Natural killer cell (primary cell): ENCODE measurements at regions not wholly inside any gene's neighbourhood (a gene's known extent, or its start where the extent isn't known, plus 50 kb on each side); places are given as distances from the start of the nearest gene placed in this dataset.

Experiments
- ATAC-seq, 3 donors: fragments of 150-1000 bp in 2 of 3; fragments of 200-7000 bp in 1 of 3; cut with Tn5 transposase; 1 replicate in 1 of 3; 2 replicates in 2 of 3; pipeline ENCODE4 v1.10.0; 2021; ENCODE audit warnings: mild to moderate bottlenecking in 2 of 3, moderate library complexity in 2 of 3
- DNase-seq, 2 donors: peaks; one replicate each; pipeline versions ENCODE4 v3.0.0 to v3.0.0-alpha.2; 2013 to 2021; ENCODE audit warnings: mixed read lengths in 1 of 2
- H3K27ac ChIP-seq: one replicate; pipeline ENCODE4 v1.5.1; 2013; ENCODE audit warnings: mild to moderate bottlenecking, low read length
- H3K27me3 ChIP-seq: one replicate; pipeline ENCODE4 v1.6.1; 2013; ENCODE audit warnings: low read length; ENCODE audit not compliant: control insufficient read depth, insufficient read depth
- H3K36me3 ChIP-seq: one replicate; pipeline ENCODE4 v1.6.1; 2013; ENCODE audit warnings: low read length; ENCODE audit not compliant: control insufficient read depth, insufficient read depth
- H3K4me1 ChIP-seq: one replicate; pipeline ENCODE4 v1.6.1; 2013; ENCODE audit warnings: low read length; ENCODE audit not compliant: control insufficient read depth, insufficient read depth
- H3K4me3 ChIP-seq: one replicate; pipeline ENCODE4 v1.5.1; 2013; ENCODE audit warnings: low read length
- H3K9me3 ChIP-seq: one replicate; pipeline ENCODE4 v1.6.1; 2013; ENCODE audit warnings: low read length; ENCODE audit not compliant: control insufficient read depth, insufficient read depth
- H3K27ac Mint-ChIP-seq, 2 donors: one replicate each; pipeline ENCODE4 v1.8.0; 2022; ENCODE audit warnings: mild to moderate bottlenecking in 2 of 2, mixed read lengths in 2 of 2, moderate library complexity in 1 of 2
- H3K27me3 Mint-ChIP-seq, 2 donors: one replicate each; pipeline ENCODE4 v1.8.0; 2022; ENCODE audit warnings: low read depth in 2 of 2, mixed read lengths in 2 of 2
- H3K36me3 Mint-ChIP-seq: one replicate; pipeline ENCODE4 v1.8.0; 2022; ENCODE audit warnings: mixed read lengths
- H3K4me1 Mint-ChIP-seq, 2 donors: one replicate each; pipeline ENCODE4 v1.8.0; 2022; ENCODE audit warnings: mixed read lengths in 2 of 2
- H3K4me3 Mint-ChIP-seq: one replicate; pipeline ENCODE4 v1.8.0; 2022; ENCODE audit warnings: mild to moderate bottlenecking, moderate library complexity, mixed read lengths
- H3K9me3 Mint-ChIP-seq, 2 donors: one replicate each; pipeline ENCODE4 v1.8.0; 2022; ENCODE audit warnings: mixed read lengths in 2 of 2
- CTCF ChIP-seq: fragments of 200-600 bp; IDR thresholded peaks from one replicate; pipeline ENCODE4 v1.8.0; 2022; ENCODE audit warnings: antibody characterized with exemption
- WGBS: methylation state at CpG from one replicate; pipeline ENCODE4 v1.1.7; 2013; ENCODE audit warnings: missing lambda C conversion rate; ENCODE audit not compliant: insufficient coverage; 5-methylcytosine and 5-hydroxymethylcytosine counted together
- intact Hi-C: fragments of 100-400 bp; cut with micrococcal nuclease; formaldehyde crosslinking; loops from one replicate; pipeline ENCODE4 v1.14.2; 2022

GRCh38 chr5:175305251-175305650 is 138.7 kb downstream of the DRD1 start:
- no peaks in the 10 kb centered on the region for H3K9me3 ChIP-seq
- intact Hi-C loops: no loop called here
- H3K36me3 ChIP-seq: no peaks in the 10 kb centered on the region
- Mint-ChIP-seq H3K4me1 (no peaks in the 10 kb centered on the region), H3K4me3 (no peak overlapping the region), H3K9me3 (peaks cover 0 to 7% of the 10 kb centered on the region in 2 donors), H3K36me3 (no peaks in the 10 kb centered on the region), H3K27ac (no peak overlapping the region), H3K27me3 (peaks cover 0 to 5% of the 10 kb centered on the region in 2 donors)
- TF ChIP-seq CTCF: no peak
- no peak for ATAC-seq
- 77% methylated on average over 3 of the region's 5 CpGs for WGBS
- DNase-seq: no peak
- H3K4me1 ChIP-seq: no peaks in the 10 kb centered on the region
- H3K27ac ChIP-seq: no peak overlapping the region
- H3K27me3 ChIP-seq: no peaks in the 10 kb centered on the region
- no peak overlapping the region for H3K4me3 ChIP-seq

- intact Hi-C loops: no loop called here
- Histone ChIP-seq H3K36me3 (no peaks in the 10 kb centered on the region), H3K27ac (no peak overlapping the region), H3K9me3 (peaks cover 2% of the 10 kb centered on the region), H3K27me3 (no peaks in the 10 kb centered on the region), H3K4me1 (no peaks in the 10 kb centered on the region), H3K4me3 (no peak overlapping the region)
- Mint-ChIP-seq H3K4me3 (no peak overlapping the region), H3K9me3 (no peaks in the 10 kb centered on the region), H3K27ac (no peak overlapping the region), H3K27me3 (peaks cover 0 to 5% of the 10 kb centered on the region in 2 donors), H3K36me3 (no peaks in the 10 kb centered on the region), H3K4me1 (no peaks in the 10 kb centered on the region)
- 86% methylated on average over 3 of the region's 4 CpGs for WGBS
- DNase-seq (no peak), ATAC-seq (no peak)
- TF ChIP-seq CTCF: no peak
Measured at GRCh38 chr5:175290379-175290778, 153.6 kb downstream of the DRD1 start.

GRCh38 chr5:175288048-175288621 is 155.8 kb downstream of the DRD1 start:
- WGBS: 87% methylated on average over 9 of the region's 9 CpGs
- Histone ChIP-seq H3K4me1 (no peaks in the 10 kb centered on the region), H3K9me3 (no peaks in the 10 kb centered on the region), H3K4me3 (no peak overlapping the region), H3K36me3 (no peaks in the 10 kb centered on the region), H3K27me3 (no peaks in the 10 kb centered on the region), H3K27ac (no peak overlapping the region)
- TF ChIP-seq CTCF: no peak
- Mint-ChIP-seq H3K4me3 (no peak overlapping the region), H3K4me1 (no peaks in the 10 kb centered on the region), H3K27ac (no peak overlapping the region), H3K9me3 (no peaks in the 10 kb centered on the region), H3K36me3 (no peaks in the 10 kb centered on the region), H3K27me3 (peaks cover 0 to 2% of the 10 kb centered on the region in 2 donors)
- no peak for DNase-seq
- intact Hi-C loops: no loop called here
- ATAC-seq: no peak

GRCh38 chr5:175286981-175287380 is 157.0 kb downstream of the DRD1 start:
- TF ChIP-seq CTCF: no peak
- Histone ChIP-seq H3K27ac (no peak overlapping the region), H3K9me3 (no peaks in the 10 kb centered on the region), H3K4me1 (no peaks in the 10 kb centered on the region), H3K36me3 (no peaks in the 10 kb centered on the region), H3K27me3 (no peaks in the 10 kb centered on the region), H3K4me3 (no peak overlapping the region)
- ATAC-seq: no peak
- Mint-ChIP-seq H3K27me3 (peaks cover 0 to 2% of the 10 kb centered on the region in 2 donors), H3K36me3 (no peaks in the 10 kb centered on the region), H3K27ac (no peak overlapping the region), H3K9me3 (no peaks in the 10 kb centered on the region), H3K4me3 (no peak overlapping the region), H3K4me1 (no peaks in the 10 kb centered on the region)
- no peak for DNase-seq
- intact Hi-C loops: no loop called here
- 89% methylated on average over 8 of the region's 8 CpGs for WGBS
